Mesenchymal stem cell (in vitro differentiated cells and primary cell): ENCODE measurements at regions not wholly inside any gene's neighbourhood (a gene's known extent, or its start where the extent isn't known, plus 50 kb on each side); places are given as distances from the start of the nearest gene placed in this dataset.

Experiments used
- DNase-seq: peaks from one replicate; pipeline ENCODE4 v3.0.0-alpha.2; 2013
- H2AFZ ChIP-seq: one replicate; pipeline ENCODE4 v1.6.1; 2013; ENCODE audit warnings: low read depth, mild to moderate bottlenecking, control low read depth, inconsistent platforms, low read length, moderate library complexity
- H2AK5ac ChIP-seq: 2 replicates; pipeline ENCODE4 v1.6.1; 2013; ENCODE audit warnings: low read length, moderate library complexity, mild to moderate bottlenecking, inconsistent platforms; ENCODE audit not compliant: severe bottlenecking
- H2BK120ac ChIP-seq: one replicate; pipeline ENCODE4 v1.6.1; 2013; ENCODE audit warnings: low read depth, mild to moderate bottlenecking, inconsistent platforms, low read length, moderate library complexity
- H2BK12ac ChIP-seq, 2 experiments: one replicate each; pipeline ENCODE4 v1.6.1; 2013; ENCODE audit warnings: inconsistent platforms in 2 of 2, low read length in 2 of 2, mild to moderate bottlenecking in 2 of 2, moderate library complexity in 2 of 2, control low read depth in 1 of 2
- H2BK15ac ChIP-seq: one replicate; pipeline ENCODE4 v1.6.1; 2013; ENCODE audit warnings: mild to moderate bottlenecking, low read depth, inconsistent platforms; ENCODE audit not compliant: poor library complexity, severe bottlenecking
- H2BK5ac ChIP-seq: 2 replicates; pipeline ENCODE4 v1.6.1; 2013; ENCODE audit warnings: low read depth, mild to moderate bottlenecking, low read length, control low read depth, inconsistent platforms; ENCODE audit not compliant: poor library complexity, severe bottlenecking
- H3K14ac ChIP-seq, 2 experiments: one replicate each; pipeline ENCODE4 v1.6.1; 2013; ENCODE audit warnings: inconsistent platforms in 2 of 2, low read length in 2 of 2, control low read depth in 1 of 2, mild to moderate bottlenecking in 1 of 2, moderate library complexity in 1 of 2
- H3K18ac ChIP-seq, 2 experiments: one replicate each; pipeline ENCODE4 v1.6.1; 2013; ENCODE audit warnings: inconsistent platforms in 2 of 2, low read length in 2 of 2, control low read depth in 1 of 2, low read depth in 1 of 2, mild to moderate bottlenecking in 1 of 2
- H3K23ac ChIP-seq, 2 experiments: one replicate each; pipeline ENCODE4 v1.6.1; 2013; ENCODE audit warnings: inconsistent platforms in 2 of 2, low read length in 2 of 2, mild to moderate bottlenecking in 2 of 2, moderate library complexity in 2 of 2, control low read depth in 1 of 2
- H3K27ac ChIP-seq: 2 replicates; pipeline ENCODE4 v1.5.1; 2013; ENCODE audit warnings: mild to moderate bottlenecking, moderate library complexity, low read length, control low read depth, inconsistent platforms; ENCODE audit not compliant: poor library complexity, severe bottlenecking
- H3K27me3 ChIP-seq, 2 experiments: 2 replicates each; pipeline versions ENCODE4 v1.6.1 to v1.7.0; 2013; ENCODE audit warnings: low read length in 2 of 2, mild to moderate bottlenecking in 2 of 2, moderate library complexity in 2 of 2, control low read depth in 1 of 2, inconsistent platforms in 1 of 2; ENCODE audit not compliant: control insufficient read depth in 1 of 2, insufficient read depth in 1 of 2
- H3K36me3 ChIP-seq, 2 experiments: 2 replicates each; pipeline versions ENCODE4 v1.6.1 to v1.7.0; 2013; ENCODE audit warnings: low read length in 2 of 2, control low read depth in 1 of 2, inconsistent platforms in 1 of 2, low read depth in 1 of 2, mild to moderate bottlenecking in 1 of 2; ENCODE audit not compliant: insufficient read depth in 2 of 2, control insufficient read depth in 1 of 2
- H3K4ac ChIP-seq, 2 experiments: one replicate each; pipeline ENCODE4 v1.6.1; 2013; ENCODE audit warnings: inconsistent platforms in 2 of 2, low read length in 2 of 2, mild to moderate bottlenecking in 2 of 2, moderate library complexity in 2 of 2, control low read depth in 1 of 2, low read depth in 1 of 2
- H3K4me1 ChIP-seq: 2 replicates; pipeline ENCODE4 v1.6.1; 2013; ENCODE audit warnings: low read depth, low read length, control low read depth; ENCODE audit not compliant: control insufficient read depth, insufficient read depth
- H3K4me2 ChIP-seq: 2 replicates; pipeline ENCODE4 v1.6.1; 2013; ENCODE audit warnings: low read length, mild to moderate bottlenecking, inconsistent platforms; ENCODE audit not compliant: poor library complexity, severe bottlenecking
- H3K4me3 ChIP-seq, 2 experiments: 2 replicates each; pipeline versions ENCODE4 v1.5.1 to v1.7.0; 2013; ENCODE audit warnings: low read length in 2 of 2, mild to moderate bottlenecking in 2 of 2, control low read depth in 1 of 2, low read depth in 1 of 2; ENCODE audit not compliant: insufficient read depth in 1 of 2
- H3K79me1 ChIP-seq: replicated peaks from 2 replicates; pipeline ENCODE4 v1.6.1; 2013; ENCODE audit warnings: mild to moderate bottlenecking, control low read depth, low read length, inconsistent platforms; ENCODE audit not compliant: poor library complexity, severe bottlenecking
- H3K9ac ChIP-seq: 2 replicates; pipeline ENCODE4 v1.7.0; 2013; ENCODE audit warnings: mild to moderate bottlenecking, low read length, moderate library complexity
- H3K9me3 ChIP-seq: 2 replicates; pipeline ENCODE4 v1.7.0; 2013; ENCODE audit warnings: mild to moderate bottlenecking, low read length; ENCODE audit not compliant: control insufficient read depth
- H4K8ac ChIP-seq: one replicate; pipeline ENCODE4 v1.6.1; 2013; ENCODE audit warnings: inconsistent platforms, mild to moderate bottlenecking, low read length, moderate library complexity
- H4K91ac ChIP-seq: one replicate; pipeline ENCODE4 v1.6.1; 2013; ENCODE audit warnings: mild to moderate bottlenecking, low read length, inconsistent platforms
- WGBS: methylation state at CpG from one replicate; pipeline ENCODE4 v1.1.7; 2013; ENCODE audit warnings: mixed read lengths; 5-methylcytosine and 5-hydroxymethylcytosine counted together

GRCh38 chr1:30406996-30407864, 316.2 kb downstream of the MATN1 start:
- Histone ChIP-seq H2AK5ac (no peak overlapping the region), H4K91ac (no peak overlapping the region), H3K4me3 (no peak overlapping the region), H3K79me1 (no peaks in the 10 kb centered on the region), H2AFZ (no peak overlapping the region), H4K8ac (no peak overlapping the region), H2BK15ac (no peak overlapping the region), H3K27ac (no peak overlapping the region), H2BK5ac (no peak overlapping the region), H3K9me3 (no peaks in the 10 kb centered on the region), H3K4me2 (no peak overlapping the region), H2BK12ac (no peak overlapping the region), H2BK120ac (no peak overlapping the region), H3K4me1 (no peaks in the 10 kb centered on the region), H3K36me3 (no peaks in the 10 kb centered on the region), H3K27me3 (peaks cover 10 to 41% of the 10 kb centered on the region in 2 experiments), H3K4ac (no peak overlapping the region), H3K18ac (no peak overlapping the region), H3K23ac (no peak overlapping the region), H3K14ac (no peak overlapping the region), H3K9ac (no peak overlapping the region)
- DNase-seq = no peak
- 64% methylated on average over 16 of the region's 18 CpGs for WGBS

- no peak overlapping the region for H2BK15ac ChIP-seq
- H3K23ac ChIP-seq = no peak overlapping the region
- H3K18ac ChIP-seq = no peak overlapping the region
- H3K79me1 ChIP-seq = no peaks in the 10 kb centered on the region
- no peak overlapping the region for H2BK120ac ChIP-seq
- H3K9me3 ChIP-seq = no peaks in the 10 kb centered on the region
- no peak overlapping the region for H4K91ac ChIP-seq
- no peak overlapping the region for H3K14ac ChIP-seq
- no peak overlapping the region for H3K4me2 ChIP-seq
- whole genome bisulfite sequencing = 83% methylated on average over 6 of the region's 8 CpGs
- H3K4me1 ChIP-seq = no peaks in the 10 kb centered on the region
- no peak overlapping the region for H2AK5ac ChIP-seq
- no peak overlapping the region for H3K27ac ChIP-seq
- no peak overlapping the region for H2AFZ ChIP-seq
- H4K8ac ChIP-seq = no peak overlapping the region
- H3K27me3 ChIP-seq = peaks cover 10 to 42% of the 10 kb centered on the region in 2 experiments
- no peak overlapping the region for H2BK12ac ChIP-seq
- H3K4me3 ChIP-seq = no peak overlapping the region
- no peak overlapping the region for H3K9ac ChIP-seq
- no peak overlapping the region for H3K4ac ChIP-seq
- DNase-seq = no peak
- no peaks in the 10 kb centered on the region for H3K36me3 ChIP-seq
- H2BK5ac ChIP-seq = no peak overlapping the region
Observed at GRCh38 chr1:30405631-30406212, 317.7 kb downstream of the MATN1 start.

- Histone ChIP-seq H3K36me3 (no peaks in the 10 kb centered on the region), H3K9ac (no peak overlapping the region), H2AK5ac (no peak overlapping the region), H3K4ac (no peak overlapping the region), H2BK5ac (no peak overlapping the region), H3K18ac (no peak overlapping the region), H3K27me3 (peaks cover 10 to 42% of the 10 kb centered on the region in 2 experiments), H3K23ac (no peak overlapping the region), H4K91ac (no peak overlapping the region), H2BK120ac (no peak overlapping the region), H2BK12ac (no peak overlapping the region), H3K9me3 (no peaks in the 10 kb centered on the region), H3K14ac (no peak overlapping the region), H3K4me3 (no peak overlapping the region), H3K4me1 (no peaks in the 10 kb centered on the region), H2AFZ (no peak overlapping the region), H3K4me2 (no peak overlapping the region), H2BK15ac (no peak overlapping the region), H3K27ac (no peak overlapping the region), H4K8ac (no peak overlapping the region), H3K79me1 (no peaks in the 10 kb centered on the region)
- 43% methylated on average over 4 of the region's 4 CpGs for WGBS
- no peak for DNase-seq
Observed at GRCh38 chr1:30405081-30405480, 318.3 kb downstream of the MATN1 start.

GRCh38 chr1:30404341-30404740, 319.0 kb downstream of the MATN1 start:
- no peak for DNase-seq
- H3K23ac ChIP-seq = no peak overlapping the region
- 76% methylated on average over 8 of the region's 8 CpGs for WGBS
- no peak overlapping the region for H3K4ac ChIP-seq
- H2AK5ac ChIP-seq = no peak overlapping the region
- no peak overlapping the region for H4K91ac ChIP-seq
- no peaks in the 10 kb centered on the region for H3K79me1 ChIP-seq
- no peak overlapping the region for H2BK15ac ChIP-seq
- H2BK5ac ChIP-seq = no peak overlapping the region
- no peak overlapping the region for H2AFZ ChIP-seq
- no peak overlapping the region for H4K8ac ChIP-seq
- H3K9me3 ChIP-seq = no peaks in the 10 kb centered on the region
- H3K36me3 ChIP-seq = no peaks in the 10 kb centered on the region
- no peak overlapping the region for H2BK120ac ChIP-seq
- H3K4me3 ChIP-seq = no peak overlapping the region
- H3K9ac ChIP-seq = no peak overlapping the region
- H3K14ac ChIP-seq = no peak overlapping the region
- H3K4me2 ChIP-seq = no peak overlapping the region
- H3K4me1 ChIP-seq = no peaks in the 10 kb centered on the region
- H2BK12ac ChIP-seq = no peak overlapping the region
- no peak overlapping the region for H3K27ac ChIP-seq
- H3K18ac ChIP-seq = no peak overlapping the region
- peaks cover 10 to 42% of the 10 kb centered on the region in 2 experiments for H3K27me3 ChIP-seq
